ENCODE measurements at regions not wholly inside any gene's neighbourhood (a gene's known extent, or its start where the extent isn't known, plus 50 kb on each side); places are given as distances from the start of the nearest gene placed in this dataset.

GRCh38 chr18:67650686-67651385, 134.3 kb upstream of the DSEL start:
- peak; percentile 90 for DNase-seq

- no peak for DNase-seq
Observed at GRCh38 chr18:67646890-67647289, 130.4 kb upstream of the DSEL start.

DNA sequence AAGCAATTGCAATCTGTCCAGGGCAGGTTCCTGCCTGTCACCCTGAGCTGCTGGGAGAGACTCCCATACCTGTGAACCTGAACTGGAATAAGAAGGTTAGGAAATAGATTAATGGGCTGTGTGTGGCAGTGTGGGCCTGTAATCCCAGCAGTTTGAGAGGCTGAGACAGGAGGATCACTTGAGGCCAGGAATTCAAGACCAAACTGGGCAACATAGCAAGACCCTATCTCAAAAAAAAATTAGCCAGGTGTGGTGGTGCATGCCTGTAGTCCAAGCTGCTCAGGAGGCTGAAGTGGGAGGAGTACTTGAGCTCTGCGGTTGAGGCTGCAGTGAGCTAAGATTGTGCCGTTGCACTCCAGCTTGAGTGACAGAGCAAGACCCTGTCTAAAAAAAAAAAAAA, 127.7 kb upstream of the DSEL start:
- DNase-seq, result no peak

DNA sequence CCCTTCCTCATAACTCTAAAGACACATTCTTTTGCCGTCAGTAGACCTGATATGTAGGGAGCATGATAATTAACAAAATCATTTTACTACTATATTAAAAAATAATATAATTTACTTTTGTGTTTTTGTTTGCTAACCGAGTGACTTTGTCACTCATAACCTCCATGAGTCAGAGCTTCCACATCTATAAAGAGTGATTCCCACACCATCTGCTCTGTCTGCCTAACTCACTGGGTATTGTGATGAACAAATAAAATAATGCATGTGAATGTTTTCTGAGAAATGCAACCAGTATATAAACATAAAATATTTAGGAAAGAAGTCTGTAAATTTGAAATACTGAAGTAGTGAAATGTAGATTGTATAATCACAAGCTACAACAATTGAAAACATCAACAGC, 123.4 kb upstream of the DSEL start:
- DNase-seq, result no peak

GRCh38 chr18:67636597-67637385, 120.3 kb upstream of the DSEL start:
- DNase-seq, result no peak

GRCh38 chr18:67634631-67635338, 118.3 kb upstream of the DSEL start:
- DNase-seq, result no peak

- no peak for DNase-seq
Observed at GRCh38 chr18:67633939-67634338, 117.4 kb upstream of the DSEL start.

GRCh38 chr18:67621906-67622305, 105.4 kb upstream of the DSEL start:
- DNase-seq, result no peak

GRCh38 chr18:67621049-67621713, 104.7 kb upstream of the DSEL start:
- DNase-seq, result no peak

DNA sequence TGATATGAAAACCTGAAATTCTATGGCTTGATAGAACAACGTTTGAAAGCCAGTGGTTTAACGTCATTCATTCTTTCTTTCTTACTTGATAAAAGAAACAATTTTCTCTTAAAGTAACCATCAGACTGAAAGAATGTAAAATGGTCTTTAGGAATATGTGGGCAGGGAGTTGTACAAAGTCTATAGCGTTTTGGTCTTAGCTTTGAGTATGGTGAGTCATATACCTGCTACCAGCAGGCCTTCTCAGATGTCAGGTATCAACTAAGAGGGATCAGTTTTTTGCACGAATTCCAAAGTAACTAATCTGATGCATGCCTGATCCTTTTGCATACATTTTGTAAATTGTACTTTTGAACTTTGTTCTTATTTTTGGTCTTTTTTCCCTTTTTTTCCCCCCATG, 101.5 kb upstream of the DSEL start:
- DNase-seq, result no peak

- DNase-seq, result no peak
Observed at GRCh38 chr18:67615876-67616275, 99.4 kb upstream of the DSEL start.

GRCh38 chr18:67613731-67614130, 97.2 kb upstream of the DSEL start:
- no peak for DNase-seq

- DNase-seq, result no peak
Observed at GRCh38 chr18:67612281-67612680, 95.8 kb upstream of the DSEL start.

GRCh38 chr18:67608615-67609273, 92.2 kb upstream of the DSEL start:
- peak; percentile 15 for DNase-seq

GRCh38 chr18:67608191-67608590, 91.7 kb upstream of the DSEL start:
- DNase-seq, result no peak

DNA sequence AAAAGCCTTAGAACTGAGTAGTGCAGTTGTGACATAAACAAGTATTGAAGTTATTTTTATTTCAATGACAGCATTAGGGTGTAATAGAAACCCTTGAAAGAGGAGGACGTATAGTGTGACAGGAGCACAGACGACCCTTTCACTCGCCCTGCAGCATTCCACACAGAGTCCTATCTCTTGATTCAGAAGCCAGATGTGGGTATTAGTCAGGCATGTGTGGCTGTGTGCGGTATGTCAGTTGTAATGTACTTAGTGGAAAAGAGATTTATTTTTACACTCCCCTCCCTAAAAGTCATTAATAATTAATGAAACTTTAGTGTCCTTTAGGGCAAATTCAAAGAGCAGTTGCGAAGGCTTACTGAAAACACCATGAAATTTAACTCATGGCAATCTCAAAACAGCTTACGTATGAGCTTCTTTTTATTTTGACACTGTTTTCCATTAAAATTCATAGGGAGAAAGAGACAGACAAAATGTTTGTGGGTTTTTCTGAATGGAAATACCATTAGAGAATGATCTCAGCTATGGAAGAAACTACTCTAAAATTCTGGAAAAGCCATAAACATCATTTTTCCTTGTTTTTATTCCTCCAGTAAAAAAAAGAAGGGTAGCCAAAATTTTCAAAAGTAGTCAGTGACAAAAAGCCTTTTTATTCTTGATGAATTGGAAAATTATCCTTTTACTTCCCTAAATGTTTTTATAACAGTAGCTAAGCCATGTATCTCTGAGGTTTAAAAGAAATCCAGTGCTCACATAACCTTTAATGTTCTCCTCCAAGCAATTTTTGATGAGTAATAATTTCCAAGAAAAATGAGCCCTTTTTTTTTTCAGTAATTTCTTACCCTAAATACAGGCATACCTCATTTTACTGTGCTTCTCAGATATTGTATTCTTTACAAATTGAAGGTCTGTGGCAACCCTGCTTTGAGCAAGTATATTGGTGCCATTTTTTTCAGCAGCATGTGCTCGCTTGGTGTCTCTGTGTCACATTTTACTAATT, 84.0 kb upstream of the DSEL start:
- DNase-seq, result peak; percentile 71

- peak; percentile 58 for DNase-seq
Observed at GRCh38 chr18:67599277-67599676, 82.8 kb upstream of the DSEL start.

DNA sequence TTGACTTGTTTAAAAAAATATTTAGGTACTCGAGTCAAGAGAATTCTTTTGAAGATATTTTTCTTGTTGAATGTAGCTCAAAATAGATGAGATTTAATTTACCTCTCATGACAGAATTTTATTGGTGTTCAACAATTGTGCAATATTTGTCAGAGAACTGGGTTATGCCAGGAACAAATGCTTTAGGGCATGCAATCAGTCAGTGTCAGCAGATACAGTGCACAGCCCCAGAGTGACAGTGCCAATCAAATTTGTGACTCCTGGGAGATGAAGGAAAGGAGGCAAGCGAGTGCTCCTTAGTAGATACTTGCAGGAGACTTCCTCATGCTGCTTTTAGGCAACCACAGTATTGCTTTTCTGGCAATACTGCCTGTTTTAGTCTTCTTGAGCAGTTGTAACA, 81.2 kb upstream of the DSEL start:
- DNase-seq, result no peak

- DNase-seq, result no peak
Observed at GRCh38 chr18:67596003-67596402, 79.5 kb upstream of the DSEL start.

GRCh38 chr18:67590571-67591141, 74.1 kb upstream of the DSEL start:
- no peak for DNase-seq

GRCh38 chr18:67589325-67589724, 72.8 kb upstream of the DSEL start:
- DNase-seq, result no peak

Measured in skin of body (tissue), 1 donor.